ENCODE measurements at regions not wholly inside any gene's neighbourhood (a gene's known extent, or its start where the extent isn't known, plus 50 kb on each side); places are given as distances from the start of the nearest gene placed in this dataset.

- H3K27ac Mint-ChIP-seq, result no peak overlapping the region
- peaks cover 27% of the 10 kb centered on the region for H3K4me1 Mint-ChIP-seq
- H3K9me3 Mint-ChIP-seq, result peaks cover 12% of the 10 kb centered on the region
- DNase-seq, result no peak
- no peaks in the 10 kb centered on the region for H3K36me3 Mint-ChIP-seq (ENCODE audit: low read depth)
- H3K27me3 Mint-ChIP-seq (ENCODE audit: low read depth, poor library complexity), result peaks cover 26% of the 10 kb centered on the region
- no peak for TF ChIP-seq CTCF (IDR thresholded peaks at IDR 0.05)
- H3K4me3 Mint-ChIP-seq, result no peak overlapping the region
Measured at GRCh38 chr20:50313522-50313820, 122.8 kb downstream of the CEBPB start.

GRCh38 chr20:50313827-50314677, 123.4 kb downstream of the CEBPB start:
- no peak overlapping the region for H3K4me3 Mint-ChIP-seq
- no peak overlapping the region for H3K27ac Mint-ChIP-seq
- H3K27me3 Mint-ChIP-seq (ENCODE audit: low read depth, poor library complexity), result peaks cover 26% of the 10 kb centered on the region
- no peaks in the 10 kb centered on the region for H3K36me3 Mint-ChIP-seq (ENCODE audit: low read depth)
- H3K4me1 Mint-ChIP-seq, result peaks cover 23% of the 10 kb centered on the region
- no peak for TF ChIP-seq CTCF (IDR thresholded peaks at IDR 0.05)
- no peak for DNase-seq
- H3K9me3 Mint-ChIP-seq, result peaks cover 12% of the 10 kb centered on the region

GRCh38 chr20:50314678-50315335, 124.2 kb downstream of the CEBPB start:
- Mint-ChIP-seq H3K4me1 (peaks cover 17% of the 10 kb centered on the region), H3K36me3 (ENCODE audit: low read depth) (no peaks in the 10 kb centered on the region)

GRCh38 chr20:50315586-50316551, 125.2 kb downstream of the CEBPB start:
- no peak for DNase-seq
- Mint-ChIP-seq H3K4me3 (no peak overlapping the region), H3K36me3 (ENCODE audit: low read depth) (no peaks in the 10 kb centered on the region), H3K4me1 (peaks cover 21% of the 10 kb centered on the region), H3K27me3 (ENCODE audit: low read depth, poor library complexity) (peaks cover 28% of the 10 kb centered on the region), H3K27ac (no peak overlapping the region), H3K9me3 (peaks cover 12% of the 10 kb centered on the region)
- no peak for TF ChIP-seq CTCF (IDR thresholded peaks at IDR 0.05)

More at GRCh38 chr20:50314678-50315335, 124.2 kb downstream of the CEBPB start:
- no peak overlapping the region for H3K4me3 Mint-ChIP-seq
- peaks cover 26% of the 10 kb centered on the region for H3K27me3 Mint-ChIP-seq (ENCODE audit: low read depth, poor library complexity)
- no peak overlapping the region for H3K27ac Mint-ChIP-seq
- peaks cover 12% of the 10 kb centered on the region for H3K9me3 Mint-ChIP-seq
- DNase-seq, result no peak
- TF ChIP-seq CTCF (IDR thresholded peaks at IDR 0.05), result no peak

- H3K27me3 Mint-ChIP-seq (ENCODE audit: low read depth, poor library complexity), result peaks cover 28% of the 10 kb centered on the region
- H3K36me3 Mint-ChIP-seq (ENCODE audit: low read depth), result no peaks in the 10 kb centered on the region
- H3K4me3 Mint-ChIP-seq, result no peak overlapping the region
- TF ChIP-seq CTCF (IDR thresholded peaks at IDR 0.05), result no peak
- H3K4me1 Mint-ChIP-seq, result peaks cover 31% of the 10 kb centered on the region
- H3K9me3 Mint-ChIP-seq, result peaks cover 12% of the 10 kb centered on the region
- no peak for DNase-seq
- no peak overlapping the region for H3K27ac Mint-ChIP-seq
Measured at GRCh38 chr20:50317116-50317515, 126.5 kb downstream of the CEBPB start.
